DMS 273 (cell line): ENCODE measurements at regions not wholly inside any gene's neighbourhood (a gene's known extent, or its start where the extent isn't known, plus 50 kb on each side); places are given as distances from the start of the nearest gene placed in this dataset.
"Not testable (repeated sequence)": the region's sequence is repeated elsewhere in the genome, so short reads cannot be mapped to it uniquely, and the experiment has no call there.

Source experiments
- DNase-seq: peaks from one replicate; lab custom pipeline; 2025; ENCODE audit not compliant: unreplicated experiment; lab: John Stamatoyannopoulos, UW

DNA sequence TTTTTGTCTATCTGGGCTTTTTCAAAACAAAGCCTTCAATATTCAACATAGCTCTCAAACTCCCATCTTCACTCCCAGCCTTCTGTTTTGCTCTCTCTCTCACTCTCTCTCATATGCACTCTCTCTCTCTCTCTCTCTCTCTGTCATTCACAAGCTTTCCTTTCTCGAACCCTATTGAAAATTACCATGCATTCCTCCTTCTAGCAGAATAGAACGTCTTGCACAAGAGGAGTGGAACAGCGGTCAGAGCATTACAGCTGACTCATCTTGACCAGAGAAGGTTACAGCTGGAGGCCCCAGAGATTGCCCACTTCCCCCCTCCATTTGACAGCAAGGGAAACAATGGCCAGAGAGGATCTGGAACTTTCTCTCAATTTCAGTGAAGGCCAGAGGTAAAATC is 51.0 kb upstream of the LIFR start:
- DNase-seq, result no peak

- DNase-seq, result peak; percentile 85
Observed at GRCh38 chr5:38607930-38608564, 51.6 kb upstream of the LIFR start.

GRCh38 chr5:38608874-38609273 is 52.4 kb upstream of the LIFR start:
- DNase-seq, result peak; percentile 12

- DNase-seq, result no peak
Observed at GRCh38 chr5:38612851-38613250, 56.4 kb upstream of the LIFR start.

DNA sequence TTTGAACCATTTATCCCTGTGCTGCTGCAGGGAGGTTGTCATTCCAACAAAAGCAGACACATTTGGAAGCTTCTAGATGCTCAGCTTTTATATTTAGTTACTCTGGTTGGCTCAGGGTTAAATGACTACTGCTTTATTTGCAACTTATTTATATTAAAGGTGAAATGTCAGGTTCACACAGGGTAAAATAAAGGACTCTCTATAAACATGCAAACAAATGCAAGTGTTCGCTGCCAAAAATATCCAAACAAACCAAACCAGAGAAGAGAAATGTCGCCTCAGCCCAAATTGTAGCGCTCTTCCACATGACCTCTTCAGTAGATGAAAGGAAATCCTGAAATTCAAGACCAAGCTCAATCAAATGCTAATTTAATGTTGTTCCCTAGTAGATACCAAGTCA is 57.0 kb upstream of the LIFR start:
- DNase-seq, result no peak

DNA sequence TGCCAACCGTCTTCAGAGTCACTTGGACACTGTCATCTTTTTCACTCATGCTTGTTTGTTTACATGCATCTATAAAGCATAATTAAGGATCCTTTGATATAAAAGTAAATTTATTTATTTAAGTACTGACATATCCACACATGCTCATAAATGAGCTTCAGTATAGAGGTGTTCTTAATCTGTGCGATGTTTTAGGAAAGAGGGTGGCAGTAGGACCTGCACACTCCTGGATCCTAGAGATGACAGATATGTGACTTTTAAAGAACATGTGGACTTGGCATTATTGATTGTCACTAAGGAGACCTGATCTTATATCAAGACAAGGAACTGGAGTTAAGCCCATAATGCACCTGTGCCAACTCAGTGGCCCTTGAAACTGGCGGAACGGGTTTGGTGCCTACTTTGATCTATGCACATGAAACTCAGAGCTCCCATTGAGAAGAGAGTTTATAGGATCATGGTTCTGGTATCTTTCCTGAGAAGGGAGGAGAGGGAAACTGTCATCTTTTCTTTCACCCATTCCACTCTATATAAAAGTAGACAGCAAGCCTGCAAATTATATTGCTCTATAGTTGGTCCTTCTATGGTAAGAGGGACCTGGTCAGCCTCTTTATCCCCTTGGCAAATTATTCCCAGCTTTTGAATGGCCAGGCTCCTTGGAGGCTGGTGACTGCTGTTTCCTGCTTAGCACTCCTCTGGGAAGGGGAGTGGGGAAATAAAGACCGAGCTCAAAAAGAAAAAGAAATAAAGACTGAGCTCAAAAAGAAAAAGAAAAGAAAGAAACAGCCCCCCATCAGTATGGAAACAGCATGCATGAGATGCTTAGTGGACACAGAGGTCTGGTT is 57.8 kb upstream of the LIFR start:
- DNase-seq, result no peak

DNA sequence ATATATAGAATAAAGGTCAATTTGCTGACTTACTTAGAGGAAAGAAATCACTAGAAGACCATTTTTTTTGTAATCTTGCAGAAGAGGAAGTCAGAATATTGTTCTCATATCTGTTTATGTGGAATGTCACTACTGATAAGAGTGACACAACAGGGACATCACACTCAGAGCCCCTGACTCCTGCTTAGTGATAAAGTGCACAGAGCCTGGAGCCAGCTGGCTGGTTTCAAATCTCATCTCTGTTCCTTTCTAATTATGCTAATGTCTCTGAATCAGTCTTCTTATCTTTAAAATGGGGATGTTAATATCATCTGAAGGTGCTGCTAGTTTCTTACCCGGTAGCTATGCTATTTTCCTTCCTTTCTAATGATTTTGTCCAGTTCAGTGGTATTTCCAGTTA is 58.6 kb upstream of the LIFR start:
- no peak for DNase-seq

DNA sequence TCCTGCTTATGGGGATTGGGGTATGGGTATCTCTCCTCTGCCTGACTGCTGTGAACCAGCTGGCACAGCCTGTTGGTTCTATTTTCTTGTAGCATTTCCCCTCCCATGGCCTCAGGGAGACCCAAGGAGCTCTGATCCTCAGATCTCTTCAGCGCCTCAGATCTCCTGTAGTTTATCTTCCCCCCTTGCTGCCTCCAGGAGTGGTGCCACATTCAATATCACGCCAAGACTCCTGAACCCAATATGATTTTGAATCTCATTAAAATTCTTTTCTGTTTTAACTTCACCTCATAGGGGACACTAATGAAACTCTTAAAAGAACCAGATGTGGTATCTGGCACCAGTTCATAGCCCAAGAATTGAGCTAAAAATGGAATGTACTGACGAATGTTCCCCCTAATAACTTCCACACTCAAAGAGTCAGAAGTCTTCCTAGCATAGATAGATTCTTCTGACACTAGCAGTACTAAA is 59.6 kb upstream of the LIFR start:
- peak; percentile 18 for DNase-seq

DNA sequence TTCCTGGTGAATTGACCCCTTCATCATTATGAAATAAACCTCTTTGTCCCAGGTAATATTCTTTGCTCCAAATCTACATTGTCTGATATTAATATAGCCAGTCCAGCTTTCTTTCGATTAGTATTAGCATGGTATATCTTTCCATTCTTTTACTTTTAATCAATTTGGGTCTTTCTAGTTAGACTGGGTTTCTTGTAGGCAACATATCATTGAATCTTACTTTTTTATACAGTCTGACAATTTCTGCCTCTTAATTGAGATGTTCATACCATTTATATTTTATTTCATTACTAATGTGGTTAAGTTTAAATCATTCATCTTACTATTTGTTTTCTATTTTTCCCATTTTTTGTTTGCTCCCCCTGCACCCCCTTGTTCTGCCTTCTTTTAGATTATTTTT is 61.7 kb upstream of the LIFR start:
- DNase-seq, result no peak

GRCh38 chr5:38621331-38621730 is 64.9 kb upstream of the LIFR start:
- DNase-seq, result no peak

GRCh38 chr5:38621840-38622437 is 65.5 kb upstream of the LIFR start:
- no peak for DNase-seq

DNA sequence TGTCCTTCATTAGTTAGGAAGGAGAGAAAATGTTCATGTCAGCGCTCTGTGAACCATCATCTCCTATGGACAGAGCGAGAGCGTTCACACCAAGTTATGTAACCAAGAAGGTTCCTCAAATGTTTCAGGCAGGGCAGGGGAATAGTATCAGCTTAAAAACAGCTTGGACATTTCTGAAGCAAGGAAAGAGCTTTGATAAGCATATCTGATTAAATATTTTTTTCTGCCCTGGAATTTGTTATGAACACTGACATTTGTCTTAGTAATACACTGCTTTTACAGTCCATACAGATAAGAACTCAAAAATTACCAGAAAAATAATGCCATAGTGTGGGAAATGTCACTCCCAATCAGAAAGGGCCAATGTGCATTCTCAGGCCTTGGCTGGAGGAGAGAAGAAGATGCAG is 66.3 kb upstream of the LIFR start:
- DNase-seq, result no peak

DNA sequence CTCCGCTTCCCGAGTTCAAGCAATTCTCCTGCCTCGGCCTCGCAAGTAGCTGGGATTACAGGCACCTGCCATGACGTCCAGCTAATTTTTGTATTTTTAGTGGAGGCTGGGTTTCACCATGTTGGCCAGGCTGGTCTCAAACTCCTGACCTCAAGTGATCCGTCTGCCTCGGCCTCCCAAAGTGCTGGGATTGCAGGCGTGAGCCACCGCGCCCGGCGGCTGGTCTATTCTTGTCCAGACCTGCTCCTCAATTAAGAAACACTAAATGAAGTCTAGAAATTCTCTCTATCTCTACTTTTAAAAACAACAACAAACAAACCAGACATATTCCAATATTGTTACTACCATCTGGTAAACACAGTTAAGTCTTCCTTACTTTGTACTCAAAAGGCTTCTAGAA is 68.1 kb upstream of the LIFR start:
- not testable (repeated sequence) for DNase-seq

GRCh38 chr5:38631376-38631775 is 74.9 kb upstream of the LIFR start:
- not testable (repeated sequence) for DNase-seq

- no peak for DNase-seq
Observed at GRCh38 chr5:38634568-38635369, 78.3 kb upstream of the LIFR start.

DNA sequence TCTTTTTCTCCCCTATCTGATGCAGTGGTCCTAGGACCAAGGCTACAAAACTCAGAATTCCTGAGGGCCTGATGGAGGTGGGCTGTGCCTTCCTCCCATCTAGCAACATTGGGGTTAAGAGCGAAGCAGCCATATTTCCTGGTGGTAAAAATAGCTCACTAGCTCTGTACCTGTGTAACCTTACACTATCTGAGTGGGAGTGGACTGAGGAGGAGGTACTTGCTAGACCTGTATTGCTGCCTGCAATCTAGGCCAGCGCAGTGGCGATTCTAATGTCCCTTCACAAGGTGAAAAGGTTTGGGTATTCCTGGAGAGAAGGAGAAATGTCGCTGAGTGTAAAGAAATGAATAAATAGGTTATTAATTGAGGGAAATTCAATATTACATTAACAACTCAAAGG is 80.2 kb upstream of the LIFR start:
- no peak for DNase-seq

GRCh38 chr5:38638656-38639055 is 82.2 kb upstream of the LIFR start:
- DNase-seq, result no peak

DNA sequence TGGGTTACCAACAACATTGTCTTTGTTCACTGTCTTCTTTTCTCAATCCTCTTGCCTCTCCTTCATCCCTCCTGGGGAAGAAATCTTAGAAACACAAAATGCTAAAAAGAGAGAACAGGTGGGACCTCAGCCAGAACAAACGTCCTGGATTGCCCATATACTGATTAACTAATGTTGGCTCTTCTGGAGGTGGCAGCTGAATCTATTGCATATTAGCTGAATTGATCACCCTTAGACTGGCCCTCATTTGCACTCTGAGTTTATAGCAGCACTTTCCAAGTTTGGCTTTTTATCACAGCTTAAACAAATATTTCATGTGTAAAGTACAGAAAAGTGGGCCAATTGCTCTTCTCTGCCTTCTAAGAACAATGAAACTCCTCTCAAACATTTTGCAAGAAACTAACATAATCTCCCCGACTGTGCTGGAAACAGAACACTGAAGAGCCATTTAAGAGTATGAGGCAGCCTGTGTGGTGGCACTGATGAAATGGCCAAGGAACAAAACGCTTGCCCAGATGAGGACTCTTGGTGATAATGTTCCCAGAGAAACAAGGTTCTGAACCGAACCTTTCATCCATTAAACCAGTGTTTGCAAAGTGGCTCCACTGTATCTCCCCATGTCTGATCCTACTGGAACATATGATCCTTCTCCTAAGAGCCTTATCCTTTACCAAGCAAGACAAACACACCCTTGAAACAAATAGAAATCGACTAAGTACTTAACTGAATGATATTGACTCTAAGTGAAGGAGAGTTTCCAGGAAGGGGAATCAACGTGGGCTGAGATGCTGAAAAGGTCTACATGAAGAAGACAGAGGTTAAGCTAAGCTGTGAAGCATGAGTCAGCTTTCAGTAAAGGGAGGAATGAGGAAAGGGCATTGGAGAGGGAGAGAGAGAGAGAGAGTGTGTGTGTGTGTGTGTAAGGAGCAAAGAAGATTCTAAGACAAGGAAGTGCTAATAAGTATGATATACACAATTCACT is 83.2 kb upstream of the LIFR start:
- no peak for DNase-seq

DNA sequence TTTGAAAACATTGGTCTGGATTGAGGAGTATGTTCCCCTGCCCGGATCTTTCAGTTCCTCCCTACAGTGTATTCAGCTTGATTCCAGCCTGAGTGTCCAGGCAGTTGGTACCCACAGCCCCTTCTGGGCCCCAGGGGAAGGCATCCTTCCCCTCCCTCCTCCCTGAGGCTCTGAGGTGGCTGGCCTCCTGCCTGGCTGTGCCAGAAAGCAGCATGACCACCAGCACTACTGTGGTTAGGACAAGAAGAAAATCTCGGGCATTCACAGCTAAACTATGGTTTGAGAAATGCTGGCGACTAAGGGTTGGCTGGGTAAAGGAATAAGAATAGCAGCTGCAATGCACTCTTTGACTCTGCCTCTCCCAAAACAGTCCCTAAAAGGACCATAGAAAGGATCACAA is 84.6 kb upstream of the LIFR start:
- DNase-seq, result no peak
